Stimulated activated CD8-positive, alpha-beta memory T cell treated with anti-CD3 and anti-CD28 coated beads, Interleukin-2, amount 100 ng/mL, for 48 hours (primary cell): ENCODE measurements at regions not wholly inside any gene's neighbourhood (a gene's known extent, or its start where the extent isn't known, plus 50 kb on each side); places are given as distances from the start of the nearest gene placed in this dataset.
"Not testable (repeated sequence)": the region's sequence is repeated elsewhere in the genome, so short reads cannot be mapped to it uniquely, and the experiment has no call there.

Source experiments
- DNase-seq, 2 donors: peaks; one replicate each; pipeline ENCODE4 v3.0.0-alpha.2; 2020; ENCODE audit warnings: low read depth in 2 of 2

GRCh38 chr2:36058953-36059352 is 296.6 kb upstream of the CRIM1 start:
- DNase-seq, result no peak

- no peak for DNase-seq
Observed at GRCh38 chr2:36058076-36058475, 297.5 kb upstream of the CRIM1 start.

GRCh38 chr2:36052819-36053218 is 302.8 kb upstream of the CRIM1 start:
- no peak for DNase-seq

GRCh38 chr2:36044411-36044810 is 311.2 kb upstream of the CRIM1 start:
- no peak for DNase-seq

GRCh38 chr2:36035137-36035536 is 320.4 kb upstream of the CRIM1 start:
- no peak for DNase-seq

- DNase-seq, result no peak
Observed at GRCh38 chr2:36032046-36032445, 323.5 kb upstream of the CRIM1 start.

GRCh38 chr2:36031471-36031870 is 324.1 kb upstream of the CRIM1 start:
- no peak for DNase-seq

- DNase-seq, result no peak
Observed at GRCh38 chr2:36027616-36028015, 328.0 kb upstream of the CRIM1 start.

- DNase-seq, result no peak
Observed at GRCh38 chr2:36013064-36013463, 342.5 kb upstream of the CRIM1 start.

- DNase-seq, result no peak
Observed at GRCh38 chr2:36006444-36006843, 349.1 kb upstream of the CRIM1 start.

- no peak for DNase-seq
Observed at GRCh38 chr2:36002941-36003340, 352.6 kb upstream of the CRIM1 start.

- no peak for DNase-seq
Observed at GRCh38 chr2:35997488-35997887, 358.1 kb upstream of the CRIM1 start.

GRCh38 chr2:35989503-35989902 is 366.1 kb upstream of the CRIM1 start:
- DNase-seq, result no peak

GRCh38 chr2:35989040-35989439 is 366.5 kb upstream of the CRIM1 start:
- no peak for DNase-seq

- DNase-seq, result no peak
Observed at GRCh38 chr2:35986871-35987270, 368.7 kb upstream of the CRIM1 start.

GRCh38 chr2:35978218-35978617 is 377.4 kb upstream of the CRIM1 start:
- no peak for DNase-seq

- no peak for DNase-seq
Observed at GRCh38 chr2:35976611-35977010, 379.0 kb upstream of the CRIM1 start.

GRCh38 chr2:35973737-35974132 is 381.8 kb upstream of the CRIM1 start:
- no peak for DNase-seq

GRCh38 chr2:35973132-35973736 is 382.3 kb upstream of the CRIM1 start:
- no peak for DNase-seq

GRCh38 chr2:35963824-35964223 is 391.8 kb upstream of the CRIM1 start:
- DNase-seq, result no peak

- DNase-seq, result no peak
Observed at GRCh38 chr2:35963357-35963756, 392.2 kb upstream of the CRIM1 start.

- DNase-seq, result no peak
Observed at GRCh38 chr2:35962585-35963146, 392.9 kb upstream of the CRIM1 start.

GRCh38 chr2:35960596-35960995 is 395.0 kb upstream of the CRIM1 start:
- no peak for DNase-seq

GRCh38 chr2:35957053-35957452 is 398.5 kb upstream of the CRIM1 start:
- not testable (repeated sequence) for DNase-seq
